SK-N-MC (cell line): ENCODE measurements at regions not wholly inside any gene's neighbourhood (a gene's known extent, or its start where the extent isn't known, plus 50 kb on each side); places are given as distances from the start of the nearest gene placed in this dataset.

Experiments
- EZH2 ChIP-seq: fragments of 200-600 bp; sonication (generic); IDR thresholded peaks from one replicate; pipeline ENCODE4 v1.6.1; 2017; ENCODE audit warnings: antibody characterized with exemption
- FOXP2 ChIP-seq: optimal IDR thresholded peaks from 2 replicates; pipeline ENCODE3; 2011; ENCODE audit warnings: mild to moderate bottlenecking, moderate library complexity; ENCODE audit not compliant: insufficient read depth; ENCODE audit errors: extremely low read length, control extremely low read depth
- POLR2AphosphoS5 ChIP-seq: IDR thresholded peaks from 2 replicates; pipeline ENCODE4 v1.6.1; 2012; ENCODE audit warnings: mild to moderate bottlenecking, low read depth, low read length, borderline replicate concordance

DNA sequence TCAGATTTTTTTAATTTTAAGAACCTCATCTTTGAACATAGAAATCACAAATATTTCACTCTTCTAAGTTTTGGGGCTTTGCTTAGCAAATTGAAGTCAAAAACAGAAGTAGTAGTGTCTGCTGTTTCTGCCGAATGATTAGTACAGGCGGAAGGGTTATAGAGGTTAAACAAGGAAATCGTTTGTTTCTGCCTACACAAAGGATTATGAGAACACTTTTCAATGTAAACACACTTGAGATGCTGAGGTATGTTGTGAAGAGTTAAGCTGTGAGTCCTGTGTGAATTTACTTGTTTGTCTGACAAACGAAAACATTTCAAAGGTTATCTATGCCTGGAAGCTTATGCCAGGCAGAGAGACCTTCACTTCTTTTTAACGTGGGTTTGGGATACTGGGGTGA, 224.8 kb downstream of the CETN3 start:
- TF ChIP-seq EZH2 (no peak), POLR2AphosphoS5 (no peak), FOXP2 (no peak)
